GM18861 (cell line): ENCODE measurements at regions not wholly inside any gene's neighbourhood (a gene's known extent, or its start where the extent isn't known, plus 50 kb on each side); places are given as distances from the start of the nearest gene placed in this dataset.

ENCODE experiments used
- ATAC-seq: cut with Tn5 transposase; IDR thresholded peaks from one replicate; pipeline ENCODE4 v1.9.1; 2021; ENCODE audit not compliant: unreplicated experiment

- no peak for ATAC-seq
These were observed 59.5 kb upstream of the IGF1 start for GRCh38 chr12:102539651-102540553.

GRCh38 chr12:102535306-102535705 lies 54.9 kb upstream of the IGF1 start:
- ATAC-seq, result no peak

- ATAC-seq, result no peak
These were observed 54.5 kb upstream of the IGF1 start for GRCh38 chr12:102534899-102535298.

GRCh38 chr12:102533483-102534215 lies 53.3 kb upstream of the IGF1 start:
- ATAC-seq, result no peak
